ENCODE measurements at regions not wholly inside any gene's neighbourhood (a gene's known extent, or its start where the extent isn't known, plus 50 kb on each side); places are given as distances from the start of the nearest gene placed in this dataset.
"Not testable (repeated sequence)": the region's sequence is repeated elsewhere in the genome, so short reads cannot be mapped to it uniquely, and the experiment has no call there.

DNA sequence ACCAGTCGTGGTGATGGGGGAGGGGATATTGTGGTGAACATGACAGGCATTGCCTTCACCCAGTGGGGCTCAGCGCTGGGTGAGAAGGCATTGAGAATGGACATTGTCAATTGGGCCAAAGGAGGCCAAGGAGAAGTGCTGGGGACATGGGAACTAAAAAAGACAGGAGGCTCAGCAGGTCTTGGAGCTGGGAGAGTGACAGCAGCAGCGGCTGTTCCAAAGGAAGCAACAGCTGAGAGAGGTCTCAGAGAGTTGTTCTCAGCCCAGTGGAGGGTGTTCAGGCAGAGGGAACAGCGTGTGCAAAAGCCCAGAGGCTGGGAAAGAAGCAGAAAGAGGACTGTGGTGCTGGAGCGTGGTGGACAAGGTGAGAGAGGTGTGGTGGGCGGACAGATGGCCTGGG is 56.6 kb upstream of the ASNS start:
- not testable (repeated sequence) for DNase-seq

DNA sequence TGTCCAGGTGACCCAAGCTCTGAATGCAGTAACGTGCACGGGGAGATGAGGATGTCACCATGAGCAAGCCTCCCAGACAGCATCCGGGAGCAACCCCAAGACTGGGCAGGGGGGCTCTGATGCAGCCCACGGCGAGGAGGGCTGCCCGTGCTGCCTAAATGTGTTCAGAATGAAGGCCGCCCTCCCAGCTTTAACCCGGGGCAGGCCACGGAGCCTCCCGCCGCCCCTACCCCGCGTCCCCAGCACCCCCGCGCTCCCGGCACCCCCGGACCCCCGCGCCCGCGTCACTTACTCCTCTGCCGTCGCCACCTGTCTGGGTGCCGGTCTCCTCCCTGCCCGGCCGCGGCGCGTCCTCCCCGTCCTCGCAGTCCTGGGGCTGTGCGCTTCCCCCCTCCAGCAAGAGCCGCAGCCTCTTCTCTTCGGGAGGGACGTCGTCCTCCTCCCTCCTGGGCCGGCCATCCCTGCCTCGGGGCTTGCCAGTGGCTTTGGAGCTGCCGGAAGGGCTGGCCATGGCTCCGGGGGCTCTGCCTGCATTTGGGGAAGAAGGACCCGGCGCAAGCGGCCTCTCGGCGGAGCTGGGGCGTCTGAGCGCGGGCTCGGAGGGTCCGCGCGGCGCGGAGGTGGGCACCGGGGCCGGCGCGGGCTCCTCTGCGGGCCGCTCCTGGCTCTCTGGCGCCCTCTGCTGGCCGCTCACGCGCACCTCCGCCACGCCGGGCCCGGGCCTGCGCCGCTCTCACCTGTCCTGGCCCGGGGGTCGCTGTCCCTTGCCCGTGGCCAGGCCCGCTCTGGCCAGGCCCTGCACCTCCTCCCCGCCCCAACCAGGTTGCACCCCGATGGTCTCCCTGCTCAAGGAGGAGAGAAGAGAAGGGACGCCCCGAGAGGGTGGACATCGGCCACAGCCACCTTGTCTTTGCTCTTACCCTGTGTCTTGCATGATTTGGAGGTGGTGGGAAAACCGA is 55.9 kb upstream of the ASNS start:
- DNase-seq: peak; percentile 63

Measured in OCI-M1 (cell line).